ENCODE measurements at regions not wholly inside any gene's neighbourhood (a gene's known extent, or its start where the extent isn't known, plus 50 kb on each side); places are given as distances from the start of the nearest gene placed in this dataset.
"Not testable (repeated sequence)": the region's sequence is repeated elsewhere in the genome, so short reads cannot be mapped to it uniquely, and the experiment has no call there.

DNA sequence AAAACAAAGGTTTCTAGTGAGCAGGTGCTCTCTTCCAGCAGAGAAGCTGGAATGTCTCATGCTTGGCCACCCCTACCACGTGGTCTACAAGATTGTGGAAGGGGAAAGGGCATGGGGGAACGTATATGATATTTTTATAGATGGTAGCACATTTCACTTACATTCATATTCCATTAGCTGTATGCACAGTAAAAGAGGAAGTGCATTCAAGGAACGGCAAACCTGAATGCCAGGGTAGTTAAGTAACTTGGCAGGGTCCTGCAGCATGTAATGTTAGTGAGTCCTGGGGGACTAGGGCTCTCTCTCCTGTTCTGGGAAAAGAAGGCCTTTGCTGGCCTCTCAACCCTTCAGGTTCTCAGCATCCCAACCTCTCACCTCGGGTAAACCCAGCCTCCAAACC lies 319.5 kb upstream of the NBPF12 start:
- H3K27ac Mint-ChIP-seq; H3K27ac ChIP-seq (ENCODE audit: low read depth in 1 of 2, low read length in 2 of 2); H3K4me1 Mint-ChIP-seq; H3K4me3 ChIP-seq (replicated peaks in 1 of 3; ENCODE audit: low read depth in 2 of 3, low read length in 3 of 3); H3K27me3 Mint-ChIP-seq (ENCODE audit: low read depth in 3 of 3); H3K9me3 Mint-ChIP-seq; H3K4me3 Mint-ChIP-seq; H4K20me1 ChIP-seq (ENCODE audit: insufficient read depth, low read length); H3K9ac ChIP-seq (ENCODE audit: insufficient read depth, low read length, poor library complexity, severe bottlenecking); H2AFZ ChIP-seq (ENCODE audit: insufficient read depth, low read depth, low read length, poor library complexity, severe bottlenecking); H3K4me2 ChIP-seq (replicated peaks; ENCODE audit: extremely low read depth, low read length, poor library complexity, severe bottlenecking); H3K4me1 ChIP-seq (ENCODE audit: control insufficient read depth in 1 of 2, insufficient read depth in 2 of 2, low read length in 2 of 2); H3K79me2 ChIP-seq (ENCODE audit: insufficient read depth, low read length); H3K9me3 ChIP-seq (replicated peaks in 1 of 2; ENCODE audit: control insufficient read depth in 1 of 2, insufficient read depth in 1 of 2, low read length in 2 of 2); H3K36me3 ChIP-seq (replicated peaks in 1 of 2; ENCODE audit: control insufficient read depth in 1 of 2, insufficient read depth in 2 of 2, low read length in 2 of 2); H3K36me3 Mint-ChIP-seq; intact Hi-C loops (cut with micrococcal nuclease); H3K27me3 ChIP-seq (ENCODE audit: control insufficient read depth in 2 of 2, insufficient read depth in 2 of 2, low read length in 2 of 2); DNase-seq: not testable (repeated sequence)
- WGBS (ENCODE audit: insufficient coverage) = no CpG with 5 or more reads among the region's 4 CpGs

- H3K4me1 Mint-ChIP-seq; H3K27me3 Mint-ChIP-seq (ENCODE audit: low read depth in 3 of 3); H4K20me1 ChIP-seq (ENCODE audit: insufficient read depth, low read length); H3K4me3 Mint-ChIP-seq; H3K4me3 ChIP-seq (replicated peaks in 1 of 3; ENCODE audit: low read depth in 2 of 3, low read length in 3 of 3); H3K27me3 ChIP-seq (ENCODE audit: control insufficient read depth in 2 of 2, insufficient read depth in 2 of 2, low read length in 2 of 2); H3K4me2 ChIP-seq (replicated peaks; ENCODE audit: extremely low read depth, low read length, poor library complexity, severe bottlenecking); H2AFZ ChIP-seq (ENCODE audit: insufficient read depth, low read depth, low read length, poor library complexity, severe bottlenecking); H3K27ac ChIP-seq (ENCODE audit: low read depth in 1 of 2, low read length in 2 of 2); H3K79me2 ChIP-seq (ENCODE audit: insufficient read depth, low read length); H3K9me3 Mint-ChIP-seq; H3K36me3 Mint-ChIP-seq; H3K27ac Mint-ChIP-seq; H3K9ac ChIP-seq (ENCODE audit: insufficient read depth, low read length, poor library complexity, severe bottlenecking); H3K36me3 ChIP-seq (replicated peaks in 1 of 2; ENCODE audit: control insufficient read depth in 1 of 2, insufficient read depth in 2 of 2, low read length in 2 of 2); DNase-seq; H3K9me3 ChIP-seq (replicated peaks in 1 of 2; ENCODE audit: control insufficient read depth in 1 of 2, insufficient read depth in 1 of 2, low read length in 2 of 2); H3K4me1 ChIP-seq (ENCODE audit: control insufficient read depth in 1 of 2, insufficient read depth in 2 of 2, low read length in 2 of 2); intact Hi-C loops (cut with micrococcal nuclease): not testable (repeated sequence)
Measured at GRCh38 chr1:146604681-146605080, 333.4 kb upstream of the NBPF12 start.

- H3K4me2 ChIP-seq (replicated peaks; ENCODE audit: extremely low read depth, low read length, poor library complexity, severe bottlenecking); H3K27ac ChIP-seq (ENCODE audit: low read depth in 1 of 2, low read length in 2 of 2); H3K4me1 Mint-ChIP-seq; H3K4me3 ChIP-seq (replicated peaks in 1 of 3; ENCODE audit: low read depth in 2 of 3, low read length in 3 of 3); H2AFZ ChIP-seq (ENCODE audit: insufficient read depth, low read depth, low read length, poor library complexity, severe bottlenecking); H3K9me3 ChIP-seq (replicated peaks in 1 of 2; ENCODE audit: control insufficient read depth in 1 of 2, insufficient read depth in 1 of 2, low read length in 2 of 2); H4K20me1 ChIP-seq (ENCODE audit: insufficient read depth, low read length); DNase-seq; H3K9me3 Mint-ChIP-seq; H3K27ac Mint-ChIP-seq; H3K27me3 ChIP-seq (ENCODE audit: control insufficient read depth in 2 of 2, insufficient read depth in 2 of 2, low read length in 2 of 2); H3K27me3 Mint-ChIP-seq (ENCODE audit: low read depth in 3 of 3); H3K4me3 Mint-ChIP-seq; H3K9ac ChIP-seq (ENCODE audit: insufficient read depth, low read length, poor library complexity, severe bottlenecking); H3K79me2 ChIP-seq (ENCODE audit: insufficient read depth, low read length); H3K36me3 Mint-ChIP-seq; intact Hi-C loops (cut with micrococcal nuclease); H3K4me1 ChIP-seq (ENCODE audit: control insufficient read depth in 1 of 2, insufficient read depth in 2 of 2, low read length in 2 of 2); H3K36me3 ChIP-seq (replicated peaks in 1 of 2; ENCODE audit: control insufficient read depth in 1 of 2, insufficient read depth in 2 of 2, low read length in 2 of 2): not testable (repeated sequence)
- no CpG with 5 or more reads among the region's 3 CpGs for WGBS (ENCODE audit: insufficient coverage)
Measured at GRCh38 chr1:146600720-146601307, 337.3 kb upstream of the NBPF12 start.

DNA sequence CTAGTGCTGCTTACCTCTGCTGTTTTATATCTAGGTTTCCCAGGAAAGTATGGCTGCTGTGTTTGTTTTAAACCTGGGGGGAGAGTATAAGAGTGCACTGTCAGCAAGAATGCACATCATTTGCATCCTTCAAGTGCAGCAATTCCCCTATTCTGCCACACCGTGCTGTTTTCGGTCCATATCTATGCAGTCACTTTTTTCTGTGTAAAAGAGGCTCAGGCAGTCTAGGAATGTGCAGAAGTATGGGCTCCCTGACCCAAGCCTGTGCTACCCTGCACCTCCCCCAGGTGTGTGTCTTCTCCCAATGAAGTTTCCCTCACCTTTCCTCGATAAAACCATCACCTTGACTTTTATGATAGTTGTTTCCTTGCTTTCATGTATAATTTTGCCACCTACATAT lies 338.2 kb upstream of the NBPF12 start:
- WGBS (ENCODE audit: insufficient coverage) = no CpG with 5 or more reads among the region's 3 CpGs
- not testable (repeated sequence) for H3K4me1 Mint-ChIP-seq, H3K36me3 Mint-ChIP-seq

More for the DNA sequence above, 338.2 kb upstream of the NBPF12 start:
- H3K36me3 ChIP-seq (replicated peaks in 1 of 2; ENCODE audit: control insufficient read depth in 1 of 2, insufficient read depth in 2 of 2, low read length in 2 of 2); H4K20me1 ChIP-seq (ENCODE audit: insufficient read depth, low read length); H3K27me3 ChIP-seq (ENCODE audit: control insufficient read depth in 2 of 2, insufficient read depth in 2 of 2, low read length in 2 of 2); H3K9ac ChIP-seq (ENCODE audit: insufficient read depth, low read length, poor library complexity, severe bottlenecking); H3K79me2 ChIP-seq (ENCODE audit: insufficient read depth, low read length); H3K27ac ChIP-seq (ENCODE audit: low read depth in 1 of 2, low read length in 2 of 2); DNase-seq; H3K4me1 ChIP-seq (ENCODE audit: control insufficient read depth in 1 of 2, insufficient read depth in 2 of 2, low read length in 2 of 2); H3K27me3 Mint-ChIP-seq (ENCODE audit: low read depth in 3 of 3); H2AFZ ChIP-seq (ENCODE audit: insufficient read depth, low read depth, low read length, poor library complexity, severe bottlenecking); H3K27ac Mint-ChIP-seq; H3K4me3 Mint-ChIP-seq; H3K9me3 ChIP-seq (replicated peaks in 1 of 2; ENCODE audit: control insufficient read depth in 1 of 2, insufficient read depth in 1 of 2, low read length in 2 of 2); intact Hi-C loops (cut with micrococcal nuclease); H3K4me3 ChIP-seq (replicated peaks in 1 of 3; ENCODE audit: low read depth in 2 of 3, low read length in 3 of 3); H3K9me3 Mint-ChIP-seq; H3K4me2 ChIP-seq (replicated peaks; ENCODE audit: extremely low read depth, low read length, poor library complexity, severe bottlenecking): not testable (repeated sequence)
